ENCODE measurements at regions not wholly inside any gene's neighbourhood (a gene's known extent, or its start where the extent isn't known, plus 50 kb on each side); places are given as distances from the start of the nearest gene placed in this dataset.

GRCh38 chr5:21236971-21237427 lies 1249.0 kb upstream of the CDH18 start:
- H3K36me3 ChIP-seq (ENCODE audit: control insufficient read depth, insufficient read depth, low read length) = no peaks in the 10 kb centered on the region
- no peaks in the 10 kb centered on the region for H3K27me3 Mint-ChIP-seq (ENCODE audit: low read depth in 2 of 2)
- no peaks in the 10 kb centered on the region for H3K27me3 ChIP-seq (ENCODE audit: control insufficient read depth, insufficient read depth, low read length)
- H3K4me1 Mint-ChIP-seq = no peaks in the 10 kb centered on the region
- H3K4me3 Mint-ChIP-seq = no peak overlapping the region
- H3K9me3 Mint-ChIP-seq = peaks cover 10 to 11% of the 10 kb centered on the region in 2 donors
- TF ChIP-seq CTCF (IDR thresholded peaks at IDR 0.05) = no peak
- no peak overlapping the region for H3K4me3 ChIP-seq (ENCODE audit: low read length)
- no peaks in the 10 kb centered on the region for H3K36me3 Mint-ChIP-seq
- intact Hi-C loops (cut with micrococcal nuclease) = no loop called here
- no peak overlapping the region for H3K27ac Mint-ChIP-seq
- DNase-seq = no peak
- H3K9me3 ChIP-seq (ENCODE audit: control insufficient read depth, insufficient read depth, low read length) = no peaks in the 10 kb centered on the region
- H3K4me1 ChIP-seq (ENCODE audit: control insufficient read depth, insufficient read depth, low read length) = no peaks in the 10 kb centered on the region
- WGBS (ENCODE audit: insufficient coverage) = no CpG with 5 or more reads among the region's 2 CpGs
- no peak for ATAC-seq
- H3K27ac ChIP-seq (ENCODE audit: low read length) = no peak overlapping the region

GRCh38 chr5:21236104-21236503 lies 1248.1 kb upstream of the CDH18 start:
- H3K9me3 Mint-ChIP-seq = peaks cover 6 to 9% of the 10 kb centered on the region in 2 donors
- no peaks in the 10 kb centered on the region for H3K27me3 Mint-ChIP-seq (ENCODE audit: low read depth in 2 of 2)
- no peak for ATAC-seq
- Histone ChIP-seq H3K4me1 (ENCODE audit: control insufficient read depth, insufficient read depth, low read length) (no peaks in the 10 kb centered on the region), H3K36me3 (ENCODE audit: control insufficient read depth, insufficient read depth, low read length) (no peaks in the 10 kb centered on the region), H3K27me3 (ENCODE audit: control insufficient read depth, insufficient read depth, low read length) (no peaks in the 10 kb centered on the region), H3K27ac (ENCODE audit: low read length) (no peak overlapping the region), H3K9me3 (ENCODE audit: control insufficient read depth, insufficient read depth, low read length) (no peaks in the 10 kb centered on the region), H3K4me3 (ENCODE audit: low read length) (no peak overlapping the region)
- H3K27ac Mint-ChIP-seq = no peak overlapping the region
- H3K4me1 Mint-ChIP-seq = no peaks in the 10 kb centered on the region
- DNase-seq = no peak
- no peak overlapping the region for H3K4me3 Mint-ChIP-seq
- no peak for TF ChIP-seq CTCF (IDR thresholded peaks at IDR 0.05)
- WGBS (ENCODE audit: insufficient coverage) = 83% methylated on average over 1 of the region's 1 CpG
- H3K36me3 Mint-ChIP-seq = no peaks in the 10 kb centered on the region
- intact Hi-C loops (cut with micrococcal nuclease) = no loop called here

GRCh38 chr5:21225223-21226064 lies 1237.4 kb upstream of the CDH18 start:
- no peaks in the 10 kb centered on the region for H3K4me1 ChIP-seq (ENCODE audit: control insufficient read depth, insufficient read depth, low read length)
- no peaks in the 10 kb centered on the region for H3K27me3 Mint-ChIP-seq (ENCODE audit: low read depth in 2 of 2)
- no peak overlapping the region for H3K27ac ChIP-seq (ENCODE audit: low read length)
- no peak overlapping the region for H3K4me3 Mint-ChIP-seq
- no peak overlapping the region for H3K4me3 ChIP-seq (ENCODE audit: low read length)
- peaks cover 17% of the 10 kb centered on the region for H3K36me3 Mint-ChIP-seq
- no peak for ATAC-seq
- no peak for DNase-seq
- H3K27me3 ChIP-seq (ENCODE audit: control insufficient read depth, insufficient read depth, low read length) = no peaks in the 10 kb centered on the region
- H3K9me3 Mint-ChIP-seq = peaks cover 12 to 28% of the 10 kb centered on the region in 2 donors
- WGBS (ENCODE audit: insufficient coverage) = 90% methylated on average over 16 of the region's 16 CpGs
- H3K4me1 Mint-ChIP-seq = no peaks in the 10 kb centered on the region
- H3K36me3 ChIP-seq (ENCODE audit: control insufficient read depth, insufficient read depth, low read length) = no peaks in the 10 kb centered on the region
- no peak overlapping the region for H3K27ac Mint-ChIP-seq
- intact Hi-C loops (cut with micrococcal nuclease) = no loop called here
- H3K9me3 ChIP-seq (ENCODE audit: control insufficient read depth, insufficient read depth, low read length) = peaks cover 10% of the 10 kb centered on the region
- no peak for TF ChIP-seq CTCF (IDR thresholded peaks at IDR 0.05)

- Mint-ChIP-seq H3K36me3 (peaks cover 13% of the 10 kb centered on the region), H3K27me3 (ENCODE audit: low read depth in 2 of 2) (no peaks in the 10 kb centered on the region), H3K27ac (no peak overlapping the region), H3K9me3 (peaks cover 14 to 16% of the 10 kb centered on the region in 2 donors), H3K4me1 (no peaks in the 10 kb centered on the region), H3K4me3 (no peak overlapping the region)
- Histone ChIP-seq H3K4me3 (ENCODE audit: low read length) (no peak overlapping the region), H3K4me1 (ENCODE audit: control insufficient read depth, insufficient read depth, low read length) (no peaks in the 10 kb centered on the region), H3K9me3 (ENCODE audit: control insufficient read depth, insufficient read depth, low read length) (peaks cover 10% of the 10 kb centered on the region), H3K27me3 (ENCODE audit: control insufficient read depth, insufficient read depth, low read length) (no peaks in the 10 kb centered on the region), H3K36me3 (ENCODE audit: control insufficient read depth, insufficient read depth, low read length) (no peaks in the 10 kb centered on the region), H3K27ac (ENCODE audit: low read length) (no peak overlapping the region)
- intact Hi-C loops (cut with micrococcal nuclease) = no loop called here
- DNase-seq (no peak), ATAC-seq (no peak)
- 71% methylated on average over 1 of the region's 1 CpG for WGBS (ENCODE audit: insufficient coverage)
- TF ChIP-seq CTCF (IDR thresholded peaks at IDR 0.05) = no peak
These were observed 1233.6 kb upstream of the CDH18 start for GRCh38 chr5:21221616-21222015.

All from natural killer cell (primary cell).